Neural cell (in vitro differentiated cells): ENCODE measurements at regions not wholly inside any gene's neighbourhood (a gene's known extent, or its start where the extent isn't known, plus 50 kb on each side); places are given as distances from the start of the nearest gene placed in this dataset.

Experiments
- H2AFZ ChIP-seq: fragments of 200-600, 300-800 bp; sonication (generic), shearing (Covaris generic); 2 replicates; pipeline ENCODE4 v1.6.0; 2014; ENCODE audit warnings: low read depth, mild to moderate bottlenecking, antibody characterized with exemption, low read length, moderate library complexity
- H3F3A ChIP-seq: fragments of 200-600 bp; shearing (Covaris generic); 2 replicates; pipeline ENCODE4 v1.6.1; 2016; ENCODE audit warnings: mild to moderate bottlenecking, moderate library complexity, mixed read lengths, antibody characterized with exemption, low read length; ENCODE audit not compliant: insufficient read depth, poor library complexity, severe bottlenecking
- H3K27ac ChIP-seq: fragments of 200-600, 300-800 bp; sonication (generic), shearing (Covaris generic); 2 replicates; pipeline ENCODE4 v1.5.1; 2014; ENCODE audit warnings: mild to moderate bottlenecking, low read length, moderate library complexity
- H3K27me3 ChIP-seq: fragments of 300-800, 200-600 bp; sonication (generic), shearing (Covaris generic); 2 replicates; pipeline ENCODE4 v1.6.0; 2014; ENCODE audit warnings: mild to moderate bottlenecking, low read depth, low read length, moderate library complexity; ENCODE audit not compliant: insufficient read depth
- H3K36me3 ChIP-seq: fragments of 300-800, 200-600 bp; sonication (generic), shearing (Covaris generic); 2 replicates; pipeline ENCODE4 v1.5.1; 2014; ENCODE audit warnings: mild to moderate bottlenecking, antibody characterized with exemption, low read length, moderate library complexity; ENCODE audit not compliant: insufficient read depth
- H3K4me2 ChIP-seq: fragments of 300-800, 200-600 bp; sonication (generic), shearing (Covaris generic); 2 replicates; pipeline ENCODE4 v1.6.0; 2014; ENCODE audit warnings: mild to moderate bottlenecking, low read length
- H3K4me3 ChIP-seq: fragments of 300-800, 200-600 bp; sonication (generic), shearing (Covaris generic); 2 replicates; pipeline ENCODE4 v1.5.1; 2014; ENCODE audit warnings: mild to moderate bottlenecking, low read length, moderate library complexity
- H3K79me2 ChIP-seq: fragments of 200-600 bp; shearing (Covaris generic); replicated peaks from 2 replicates; pipeline ENCODE4 v1.6.0; 2014; ENCODE audit warnings: mild to moderate bottlenecking, low read length, moderate library complexity; ENCODE audit not compliant: insufficient read depth
- H3K9ac ChIP-seq: fragments of 300-800, 200-600 bp; sonication (generic), shearing (Covaris generic); 2 replicates; pipeline ENCODE4 v1.6.1; 2016; ENCODE audit warnings: mild to moderate bottlenecking, low read length, mixed read lengths
- H3K9me2 ChIP-seq: fragments of 200-600 bp; shearing (Covaris generic); 2 replicates; pipeline ENCODE4 v1.6.1; 2016; ENCODE audit warnings: mild to moderate bottlenecking, low read length, mixed read lengths; ENCODE audit not compliant: insufficient read depth
- H3K9me3 ChIP-seq: fragments of 200-600, 300-800 bp; sonication (generic), shearing (Covaris generic); 2 replicates; pipeline ENCODE4 v1.6.1; 2016; ENCODE audit warnings: mild to moderate bottlenecking, mixed run types, low read length, moderate library complexity, mixed read lengths
- H4K20me1 ChIP-seq: fragments of 200-600 bp; shearing (Covaris generic); 2 replicates; pipeline ENCODE4 v1.6.1; 2016; ENCODE audit warnings: mild to moderate bottlenecking, mixed run types; ENCODE audit not compliant: insufficient read depth
- CTCF ChIP-seq: fragments of 450-650 bp; IDR thresholded peaks from 2 replicates; pipeline ENCODE4 v1.5.1; 2014; ENCODE audit warnings: antibody characterized with exemption, mild to moderate bottlenecking, moderate library complexity; ENCODE audit not compliant: poor library complexity, severe bottlenecking
- EP300 ChIP-seq: fragments of 450-650 bp; conservative IDR thresholded peaks from 2 replicates; pipeline ENCODE4 v1.6.1; 2014; ENCODE audit warnings: antibody characterized with exemption, mild to moderate bottlenecking, moderate library complexity; ENCODE audit not compliant: poor library complexity, severe bottlenecking
- EZH2 ChIP-seq: fragments of 200-600, 300-800 bp; shearing (Covaris generic), sonication (generic); IDR thresholded peaks from 2 replicates; pipeline ENCODE4 v1.6.1; 2014; ENCODE audit warnings: antibody characterized with exemption, low read length, borderline replicate concordance, mild to moderate bottlenecking; ENCODE audit not compliant: insufficient read depth, poor library complexity, severe bottlenecking
- MXI1 ChIP-seq: fragments of 450-650 bp; conservative IDR thresholded peaks from 2 replicates; pipeline ENCODE4 v1.6.1; 2014; ENCODE audit warnings: antibody characterized with exemption, mild to moderate bottlenecking; ENCODE audit not compliant: poor library complexity, severe bottlenecking
- POLR2AphosphoS5 ChIP-seq: IDR thresholded peaks from 2 replicates; pipeline ENCODE4 v1.6.1; 2012
- REST ChIP-seq: IDR thresholded peaks from 2 replicates; pipeline ENCODE4 v1.6.1; 2012; ENCODE audit warnings: borderline replicate concordance
- SMC3 ChIP-seq: fragments of 450-650 bp; conservative IDR thresholded peaks from 2 replicates; pipeline ENCODE4 v1.6.1; 2014; ENCODE audit warnings: antibody characterized with exemption, mild to moderate bottlenecking, moderate library complexity; ENCODE audit not compliant: poor library complexity
- TAF1 ChIP-seq: IDR thresholded peaks from 2 replicates; pipeline ENCODE4 v1.6.1; 2012; ENCODE audit warnings: low read depth

GRCh38 chr15:97081666-97082226 lies 751.2 kb downstream of the NR2F2 start:
- H3K27me3 ChIP-seq = no peaks in the 10 kb centered on the region
- no peak overlapping the region for H3K9ac ChIP-seq
- no peaks in the 10 kb centered on the region for H3F3A ChIP-seq
- no peak overlapping the region for H2AFZ ChIP-seq
- no peaks in the 10 kb centered on the region for H3K9me2 ChIP-seq
- H3K79me2 ChIP-seq = no peaks in the 10 kb centered on the region
- no peak for TF ChIP-seq EP300
- no peak overlapping the region for H3K4me2 ChIP-seq
- no peaks in the 10 kb centered on the region for H4K20me1 ChIP-seq
- no peaks in the 10 kb centered on the region for H3K36me3 ChIP-seq
- no peak overlapping the region for H3K27ac ChIP-seq
- no peaks in the 10 kb centered on the region for H3K9me3 ChIP-seq
- no peak overlapping the region for H3K4me3 ChIP-seq

- Histone ChIP-seq H3F3A (no peaks in the 10 kb centered on the region), H3K9ac (no peak overlapping the region), H3K27me3 (no peaks in the 10 kb centered on the region), H3K9me3 (no peaks in the 10 kb centered on the region), H3K4me2 (no peak overlapping the region), H3K79me2 (no peaks in the 10 kb centered on the region), H3K9me2 (no peaks in the 10 kb centered on the region), H3K27ac (no peak overlapping the region), H4K20me1 (no peaks in the 10 kb centered on the region), H3K36me3 (no peaks in the 10 kb centered on the region), H3K4me3 (no peak overlapping the region), H2AFZ (no peak overlapping the region)
- no peak for TF ChIP-seq EP300
- no peak for TF ChIP-seq REST
- no peak for TF ChIP-seq SMC3
- no peak for TF ChIP-seq TAF1
- TF ChIP-seq CTCF = no peak
- no peak for TF ChIP-seq POLR2AphosphoS5
- TF ChIP-seq MXI1 = no peak
Measured at GRCh38 chr15:97082830-97083229, 752.3 kb downstream of the NR2F2 start.

- no peaks in the 10 kb centered on the region for H3K79me2 ChIP-seq
- no peak overlapping the region for H3K27ac ChIP-seq
- no peaks in the 10 kb centered on the region for H4K20me1 ChIP-seq
- H3K36me3 ChIP-seq = no peaks in the 10 kb centered on the region
- no peak overlapping the region for H3K4me2 ChIP-seq
- no peaks in the 10 kb centered on the region for H3F3A ChIP-seq
- TF ChIP-seq REST (no peak), TAF1 (no peak), SMC3 (no peak), EZH2 (no peak), CTCF (no peak)
- H3K9me3 ChIP-seq = no peaks in the 10 kb centered on the region
- H3K4me3 ChIP-seq = no peak overlapping the region
- H3K9me2 ChIP-seq = no peaks in the 10 kb centered on the region
- H2AFZ ChIP-seq = no peak overlapping the region
- no peak overlapping the region for H3K9ac ChIP-seq
- H3K27me3 ChIP-seq = no peaks in the 10 kb centered on the region
Measured at GRCh38 chr15:97084650-97085049, 754.1 kb downstream of the NR2F2 start.
